ENCODE measurements at regions not wholly inside any gene's neighbourhood (a gene's known extent, or its start where the extent isn't known, plus 50 kb on each side); places are given as distances from the start of the nearest gene placed in this dataset.

GRCh38 chr16:64362193-64362592, 759.7 kb downstream of the CDH11 start:
- peaks cover 31% of the 10 kb centered on the region for H3K4me1 ChIP-seq (ENCODE audit: insufficient read depth, low read length)
- no peak overlapping the region for H2AFZ ChIP-seq (ENCODE audit: low read length)
- H3K27me3 ChIP-seq (ENCODE audit: insufficient read depth, low read length), result no peaks in the 10 kb centered on the region
- TF ChIP-seq CTCF (IDR thresholded peaks at IDR 0.05; ENCODE audit: extremely low read depth, low read depth, low read length), result no peak
- H3K4me3 ChIP-seq (ENCODE audit: insufficient read depth, low read length), result no peak overlapping the region
- DNase-seq (ENCODE audit: insufficient read length, low spot score, missing footprints), result no peak
- H4K20me1 ChIP-seq (ENCODE audit: insufficient read depth, low read length), result no peaks in the 10 kb centered on the region
- no peaks in the 10 kb centered on the region for H3K36me3 ChIP-seq (ENCODE audit: insufficient read depth, low read length)
- no peaks in the 10 kb centered on the region for H3K9me3 ChIP-seq (ENCODE audit: low read depth, low read length)
- H3K79me2 ChIP-seq (ENCODE audit: insufficient read depth, low read length), result no peaks in the 10 kb centered on the region
- no peak overlapping the region for H3K4me2 ChIP-seq (ENCODE audit: insufficient read depth, low read length)
- H3K27ac ChIP-seq (ENCODE audit: low read depth, low read length), result no peak overlapping the region

- Histone ChIP-seq H2AFZ (ENCODE audit: low read length) (no peak overlapping the region), H4K20me1 (ENCODE audit: insufficient read depth, low read length) (no peaks in the 10 kb centered on the region), H3K4me2 (ENCODE audit: insufficient read depth, low read length) (no peak overlapping the region), H3K4me1 (ENCODE audit: insufficient read depth, low read length) (peaks cover 33% of the 10 kb centered on the region), H3K27ac (ENCODE audit: low read depth, low read length) (no peak overlapping the region), H3K27me3 (ENCODE audit: insufficient read depth, low read length) (no peaks in the 10 kb centered on the region), H3K79me2 (ENCODE audit: insufficient read depth, low read length) (no peaks in the 10 kb centered on the region), H3K4me3 (ENCODE audit: insufficient read depth, low read length) (no peak overlapping the region), H3K36me3 (ENCODE audit: insufficient read depth, low read length) (no peaks in the 10 kb centered on the region), H3K9me3 (ENCODE audit: low read depth, low read length) (no peaks in the 10 kb centered on the region)
- DNase-seq (ENCODE audit: insufficient read length, low spot score, missing footprints), result no peak
- TF ChIP-seq CTCF (IDR thresholded peaks at IDR 0.05; ENCODE audit: extremely low read depth, low read depth, low read length), result no peak
Observed at GRCh38 chr16:64361753-64362152, 760.1 kb downstream of the CDH11 start.

GRCh38 chr16:64358291-64358690, 763.6 kb downstream of the CDH11 start:
- H4K20me1 ChIP-seq (ENCODE audit: insufficient read depth, low read length), result no peaks in the 10 kb centered on the region
- H3K4me1 ChIP-seq (ENCODE audit: insufficient read depth, low read length), result peaks cover 38% of the 10 kb centered on the region
- no peak for DNase-seq (ENCODE audit: insufficient read length, low spot score, missing footprints)
- no peak overlapping the region for H2AFZ ChIP-seq (ENCODE audit: low read length)
- no peak overlapping the region for H3K27ac ChIP-seq (ENCODE audit: low read depth, low read length)
- H3K27me3 ChIP-seq (ENCODE audit: insufficient read depth, low read length), result no peaks in the 10 kb centered on the region
- no peaks in the 10 kb centered on the region for H3K79me2 ChIP-seq (ENCODE audit: insufficient read depth, low read length)
- H3K36me3 ChIP-seq (ENCODE audit: insufficient read depth, low read length), result no peaks in the 10 kb centered on the region
- H3K4me3 ChIP-seq (ENCODE audit: insufficient read depth, low read length), result no peak overlapping the region
- H3K4me2 ChIP-seq (ENCODE audit: insufficient read depth, low read length), result no peak overlapping the region
- H3K9me3 ChIP-seq (ENCODE audit: low read depth, low read length), result no peaks in the 10 kb centered on the region
- no peak for TF ChIP-seq CTCF (IDR thresholded peaks at IDR 0.05; ENCODE audit: extremely low read depth, low read depth, low read length)

- Histone ChIP-seq H3K27ac (ENCODE audit: low read depth, low read length) (peak overlapping the region; percentile 52), H3K4me3 (ENCODE audit: insufficient read depth, low read length) (no peak overlapping the region), H3K36me3 (ENCODE audit: insufficient read depth, low read length) (no peaks in the 10 kb centered on the region), H3K9me3 (ENCODE audit: low read depth, low read length) (no peaks in the 10 kb centered on the region), H3K4me2 (ENCODE audit: insufficient read depth, low read length) (peak overlapping the region; percentile 58), H3K4me1 (ENCODE audit: insufficient read depth, low read length) (peaks cover 21% of the 10 kb centered on the region), H4K20me1 (ENCODE audit: insufficient read depth, low read length) (no peaks in the 10 kb centered on the region), H3K79me2 (ENCODE audit: insufficient read depth, low read length) (no peaks in the 10 kb centered on the region), H2AFZ (ENCODE audit: low read length) (no peak overlapping the region), H3K27me3 (ENCODE audit: insufficient read depth, low read length) (no peaks in the 10 kb centered on the region)
- TF ChIP-seq CTCF (IDR thresholded peaks at IDR 0.05; ENCODE audit: extremely low read depth, low read depth, low read length), result no peak
- DNase-seq (ENCODE audit: insufficient read length, low spot score, missing footprints), result peak; percentile 74
Observed at GRCh38 chr16:64356267-64356666, 765.6 kb downstream of the CDH11 start.

Data from osteoblast (primary cell).